22Rv1 (cell line): ENCODE measurements at regions not wholly inside any gene's neighbourhood (a gene's known extent, or its start where the extent isn't known, plus 50 kb on each side); places are given as distances from the start of the nearest gene placed in this dataset.

Source experiments
- ZFX ChIP-seq: fragments of 450-650 bp; IDR thresholded peaks from 2 replicates; pipeline ENCODE4 v1.6.1; 2017; ENCODE audit warnings: antibody characterized with exemption, borderline replicate concordance
- TF ChIP-seq, protein P1 (sequence below): fragments of 450-650 bp; IDR thresholded peaks from 2 replicates; pipeline ENCODE4 v1.5.1; 2017; ENCODE audit warnings: mild to moderate bottlenecking

DNA sequence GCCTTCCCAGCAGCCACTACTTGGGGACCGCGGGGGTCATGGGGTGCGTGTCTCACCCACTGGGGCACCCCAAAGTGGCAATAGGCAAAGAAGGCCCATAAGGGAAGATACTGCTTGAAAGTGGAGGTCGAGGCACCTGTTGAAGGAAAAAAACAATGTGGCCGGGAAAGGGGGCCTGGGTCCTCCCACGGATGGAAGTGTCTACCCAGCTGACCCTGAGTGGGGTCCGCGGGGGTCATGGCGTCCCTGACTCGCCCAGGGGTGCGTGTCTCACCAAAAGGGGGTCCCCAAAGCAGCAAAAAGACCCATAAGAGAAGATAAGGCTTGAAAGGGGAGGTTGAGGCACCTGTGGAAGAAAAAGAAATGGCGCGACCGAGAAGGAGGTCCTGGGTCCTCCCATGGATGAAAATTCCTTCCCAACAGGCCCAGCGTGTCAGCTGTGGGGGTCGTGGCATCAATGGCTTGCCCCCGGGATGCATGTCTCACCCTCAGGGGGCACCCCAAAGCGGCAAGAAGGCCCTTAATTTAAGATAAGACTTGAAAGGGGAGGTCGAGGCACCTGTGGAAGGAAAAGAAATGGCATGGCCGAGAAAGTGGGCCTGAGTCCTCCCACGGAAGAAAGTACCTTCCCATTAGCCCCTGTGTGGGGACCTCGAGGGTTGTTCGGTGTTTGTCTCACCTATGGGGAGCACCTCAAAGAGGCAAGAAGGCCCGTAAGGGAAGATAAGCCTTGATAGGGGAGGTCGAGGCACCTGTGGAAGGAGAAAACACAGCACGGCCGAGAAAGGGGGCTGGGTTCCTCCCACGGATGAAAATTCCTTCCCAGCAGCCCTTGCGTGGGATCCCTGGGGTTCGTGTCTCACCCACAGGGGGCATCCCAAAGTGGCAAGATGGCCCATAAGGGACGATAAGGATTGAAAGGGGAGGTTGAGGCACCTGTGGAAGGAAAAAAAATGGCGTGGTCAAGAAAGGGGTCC is 266.0 kb downstream of the ALG10 start:
- TF ChIP-seq, protein P1, sequence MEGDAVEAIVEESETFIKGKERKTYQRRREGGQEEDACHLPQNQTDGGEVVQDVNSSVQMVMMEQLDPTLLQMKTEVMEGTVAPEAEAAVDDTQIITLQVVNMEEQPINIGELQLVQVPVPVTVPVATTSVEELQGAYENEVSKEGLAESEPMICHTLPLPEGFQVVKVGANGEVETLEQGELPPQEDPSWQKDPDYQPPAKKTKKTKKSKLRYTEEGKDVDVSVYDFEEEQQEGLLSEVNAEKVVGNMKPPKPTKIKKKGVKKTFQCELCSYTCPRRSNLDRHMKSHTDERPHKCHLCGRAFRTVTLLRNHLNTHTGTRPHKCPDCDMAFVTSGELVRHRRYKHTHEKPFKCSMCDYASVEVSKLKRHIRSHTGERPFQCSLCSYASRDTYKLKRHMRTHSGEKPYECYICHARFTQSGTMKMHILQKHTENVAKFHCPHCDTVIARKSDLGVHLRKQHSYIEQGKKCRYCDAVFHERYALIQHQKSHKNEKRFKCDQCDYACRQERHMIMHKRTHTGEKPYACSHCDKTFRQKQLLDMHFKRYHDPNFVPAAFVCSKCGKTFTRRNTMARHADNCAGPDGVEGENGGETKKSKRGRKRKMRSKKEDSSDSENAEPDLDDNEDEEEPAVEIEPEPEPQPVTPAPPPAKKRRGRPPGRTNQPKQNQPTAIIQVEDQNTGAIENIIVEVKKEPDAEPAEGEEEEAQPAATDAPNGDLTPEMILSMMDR = no peak
- TF ChIP-seq ZFX = no peak
